GM23338 (cell line): ENCODE measurements at regions not wholly inside any gene's neighbourhood (a gene's known extent, or its start where the extent isn't known, plus 50 kb on each side); places are given as distances from the start of the nearest gene placed in this dataset.

Source experiments
- CTCF ChIP-seq, 2 experiments: fragments of 200-600 bp in 1 of 2; sonication (generic) in 1 of 2; conservative IDR thresholded peaks; 2 replicates each; pipeline versions ENCODE4 v1.5.1 to v1.6.1; 2016 to 2017; ENCODE audit warnings: antibody characterized with exemption in 2 of 2, low read depth in 2 of 2, mild to moderate bottlenecking in 2 of 2, moderate library complexity in 1 of 2
- EZH2phosphoT487 ChIP-seq: fragments of 200-600 bp; sonication (generic); IDR thresholded peaks from one replicate; pipeline ENCODE4 v1.8.1; 2018; ENCODE audit warnings: antibody characterized with exemption; ENCODE audit not compliant: unreplicated experiment

DNA sequence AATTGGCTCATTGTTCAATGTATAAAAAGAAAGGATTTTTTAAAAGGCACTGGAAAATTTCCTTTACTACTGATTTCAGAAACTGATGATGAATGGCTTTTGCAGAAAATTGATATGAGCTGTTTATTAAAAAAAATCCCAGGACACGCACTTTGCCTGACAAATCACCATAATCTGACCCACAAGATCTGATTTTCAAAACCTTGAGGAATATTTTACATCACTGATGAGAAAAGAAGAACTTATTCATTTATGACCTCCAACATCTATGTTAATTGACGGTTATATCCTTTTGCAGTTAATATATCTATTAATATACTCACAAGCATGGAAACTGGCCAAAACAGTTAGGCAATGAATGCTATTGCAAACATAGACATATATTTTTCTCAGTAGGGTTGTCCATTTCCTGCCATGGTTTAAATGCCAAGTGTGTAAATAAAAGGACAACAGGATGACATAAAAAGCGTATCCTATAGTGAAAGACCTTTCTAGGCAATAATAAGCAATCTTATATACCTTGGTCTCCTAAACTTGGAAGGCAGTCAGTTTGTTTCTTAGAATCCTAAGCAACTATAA lies 109.7 kb upstream of the SLC7A14 start:
- TF ChIP-seq EZH2phosphoT487 (no peak), CTCF (conservative IDR thresholded peaks at IDR 0.05; ENCODE audit: low read depth in 2 of 2) (no peak)
